GM13976 (cell line): ENCODE measurements at regions not wholly inside any gene's neighbourhood (a gene's known extent, or its start where the extent isn't known, plus 50 kb on each side); places are given as distances from the start of the nearest gene placed in this dataset.
"Not testable (repeated sequence)": the region's sequence is repeated elsewhere in the genome, so short reads cannot be mapped to it uniquely, and the experiment has no call there.

Experiments
- DNase-seq: peaks from one replicate; pipeline ENCODE4 v3.0.0; 2012; ENCODE audit warnings: low spot score
- in situ Hi-C: fragments of 300-500 bp; cut with MboI; formaldehyde crosslinking; loops from one replicate; pipeline ENCODE4 v1.12.0; 2022; ENCODE audit warnings: low sequenced_read_pairs, mixed read lengths, inconsistent platforms; ENCODE audit not compliant: unreplicated experiment
- TF ChIP-seq, protein P1 (sequence below): IDR thresholded peaks from 2 replicates; pipeline ENCODE4 v1.5.1; 2012; ENCODE audit warnings: borderline replicate concordance, mild to moderate bottlenecking; ENCODE audit not compliant: insufficient read depth; ENCODE audit errors: extremely low read depth, missing control alignments, control extremely low read depth

DNA sequence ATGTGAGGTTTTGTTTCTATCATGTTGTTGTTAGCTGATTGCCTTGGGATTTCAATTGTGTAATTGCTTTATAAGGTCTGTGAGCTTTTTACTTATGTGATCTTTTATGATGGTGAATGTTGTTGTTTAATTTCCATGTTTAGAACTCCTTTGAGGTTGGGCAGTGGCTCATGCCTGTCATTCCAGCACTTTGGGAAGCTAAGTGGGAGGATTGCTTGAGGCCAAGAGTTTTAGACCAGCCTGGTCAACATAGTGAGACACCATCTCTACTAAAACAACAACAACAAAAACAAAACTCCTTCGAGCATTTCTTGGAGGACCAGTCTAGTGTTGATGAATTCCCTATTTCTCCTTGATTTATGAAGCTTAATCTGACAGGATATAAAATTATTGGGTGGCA lies 102.1 kb upstream of the PMCH start:
- TF ChIP-seq, protein P1, sequence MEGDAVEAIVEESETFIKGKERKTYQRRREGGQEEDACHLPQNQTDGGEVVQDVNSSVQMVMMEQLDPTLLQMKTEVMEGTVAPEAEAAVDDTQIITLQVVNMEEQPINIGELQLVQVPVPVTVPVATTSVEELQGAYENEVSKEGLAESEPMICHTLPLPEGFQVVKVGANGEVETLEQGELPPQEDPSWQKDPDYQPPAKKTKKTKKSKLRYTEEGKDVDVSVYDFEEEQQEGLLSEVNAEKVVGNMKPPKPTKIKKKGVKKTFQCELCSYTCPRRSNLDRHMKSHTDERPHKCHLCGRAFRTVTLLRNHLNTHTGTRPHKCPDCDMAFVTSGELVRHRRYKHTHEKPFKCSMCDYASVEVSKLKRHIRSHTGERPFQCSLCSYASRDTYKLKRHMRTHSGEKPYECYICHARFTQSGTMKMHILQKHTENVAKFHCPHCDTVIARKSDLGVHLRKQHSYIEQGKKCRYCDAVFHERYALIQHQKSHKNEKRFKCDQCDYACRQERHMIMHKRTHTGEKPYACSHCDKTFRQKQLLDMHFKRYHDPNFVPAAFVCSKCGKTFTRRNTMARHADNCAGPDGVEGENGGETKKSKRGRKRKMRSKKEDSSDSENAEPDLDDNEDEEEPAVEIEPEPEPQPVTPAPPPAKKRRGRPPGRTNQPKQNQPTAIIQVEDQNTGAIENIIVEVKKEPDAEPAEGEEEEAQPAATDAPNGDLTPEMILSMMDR = no peak
- in situ Hi-C loops = no loop called here
- no peak for DNase-seq

DNA sequence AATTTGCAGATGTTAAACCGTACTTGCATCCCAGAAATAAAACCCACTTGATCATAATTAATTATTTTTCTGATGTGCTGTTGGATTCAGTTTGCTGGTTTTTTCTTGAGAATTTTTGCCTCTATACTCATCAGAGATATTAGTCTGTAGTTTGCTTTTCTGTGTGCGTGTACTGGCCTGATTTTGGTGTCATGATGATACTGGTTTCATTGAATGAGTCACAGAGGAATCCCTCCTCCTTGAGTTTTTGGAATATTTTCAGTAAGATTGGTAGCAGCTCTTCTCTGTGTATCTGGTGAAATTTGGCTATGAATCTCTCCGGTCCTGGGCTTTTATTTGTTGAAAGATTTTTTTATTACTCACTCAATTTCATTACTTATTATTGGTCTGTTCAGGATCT lies 100.4 kb upstream of the PMCH start:
- DNase-seq = no peak
- TF ChIP-seq, protein P1 = no peak
- in situ Hi-C loops = no loop called here

DNA sequence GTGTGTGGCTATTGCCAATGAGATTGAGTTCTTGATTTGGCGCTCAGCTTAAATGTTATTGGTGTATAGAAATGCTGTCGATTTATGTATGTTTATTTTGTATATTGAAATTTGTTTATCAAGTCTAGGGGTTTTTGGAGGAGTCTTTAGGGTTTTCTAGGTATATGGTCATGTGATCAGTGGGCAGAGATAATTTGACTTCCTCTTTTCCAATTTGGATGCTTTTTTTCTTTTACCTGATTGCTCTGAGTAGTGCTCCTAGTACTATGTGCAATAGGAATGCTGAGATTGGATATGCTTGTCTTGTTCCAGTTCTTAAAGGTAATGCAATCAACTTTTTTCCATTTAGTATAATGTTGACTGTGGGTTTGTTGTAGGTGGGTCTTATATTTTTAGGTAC lies 99.8 kb upstream of the PMCH start:
- no peak for DNase-seq
- in situ Hi-C loops = no loop called here

DNA sequence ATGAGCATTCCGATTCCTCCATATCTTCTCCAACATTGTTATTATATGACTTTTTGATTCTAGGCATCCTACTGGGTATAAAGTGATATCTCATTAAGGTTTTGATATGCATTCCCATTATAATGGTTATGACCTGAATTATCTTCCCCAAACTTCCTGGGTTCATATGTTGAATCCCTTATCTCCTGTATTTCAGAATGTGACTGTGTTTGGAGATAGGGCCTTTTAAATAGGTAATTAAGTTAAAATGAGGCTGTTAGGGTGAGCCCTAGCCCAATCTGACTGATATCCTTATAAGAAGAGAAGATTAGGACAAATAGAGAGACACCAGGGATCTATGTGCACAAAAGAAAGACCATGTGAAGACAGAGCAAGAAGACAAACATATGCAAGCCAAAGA lies 96.9 kb upstream of the PMCH start:
- no peak for DNase-seq
- TF ChIP-seq, protein P1 = no peak
- in situ Hi-C loops = no loop called here

More for the DNA sequence above, 99.8 kb upstream of the PMCH start:
- TF ChIP-seq, protein P1 = no peak

DNA sequence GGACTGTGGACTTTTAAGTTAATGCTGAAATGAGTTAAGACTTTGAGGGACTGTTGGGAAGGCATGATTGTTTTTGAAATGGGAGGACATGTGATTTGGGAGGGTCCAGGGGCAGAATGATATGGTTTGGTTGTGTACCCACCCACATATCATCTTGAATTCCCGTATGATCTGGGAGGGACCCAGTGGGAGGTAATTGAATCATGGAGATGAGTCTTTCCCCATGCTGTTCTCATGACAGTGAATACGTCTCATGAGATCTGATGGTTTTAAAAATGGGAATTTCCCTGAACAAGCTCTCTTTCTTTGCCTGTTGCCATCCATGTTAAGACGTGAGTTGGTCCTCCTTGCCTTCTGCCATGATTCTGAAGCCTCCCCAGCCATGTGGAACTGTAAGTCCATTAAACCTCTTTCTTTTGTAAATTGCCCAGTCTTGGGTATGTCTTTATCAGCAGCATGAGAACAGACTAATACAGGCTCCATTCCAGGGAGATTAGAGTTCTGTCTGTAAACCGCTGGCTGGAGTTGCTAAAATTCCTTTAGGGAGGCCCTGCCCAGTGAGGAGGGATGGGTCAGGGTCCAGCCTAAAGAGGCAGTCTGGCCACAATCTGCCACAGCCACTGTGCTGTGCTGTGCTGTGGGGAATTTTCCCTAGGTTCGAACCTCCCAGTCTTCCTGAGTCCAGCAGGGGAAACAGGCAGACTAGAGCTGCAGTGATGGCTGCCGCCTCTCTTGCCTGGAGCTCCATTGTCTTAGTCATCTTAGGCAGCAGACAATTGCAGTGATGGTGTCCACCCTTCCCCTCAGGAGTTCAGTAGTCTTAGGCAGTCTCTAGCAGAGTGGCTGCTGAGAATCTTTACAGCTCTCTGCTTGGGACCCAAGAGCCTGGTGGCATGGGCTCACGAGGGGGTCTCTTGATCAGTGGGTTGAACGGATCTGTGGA lies 94.1 kb upstream of the PMCH start:
- DNase-seq, in situ Hi-C loops: not testable (repeated sequence)

DNA sequence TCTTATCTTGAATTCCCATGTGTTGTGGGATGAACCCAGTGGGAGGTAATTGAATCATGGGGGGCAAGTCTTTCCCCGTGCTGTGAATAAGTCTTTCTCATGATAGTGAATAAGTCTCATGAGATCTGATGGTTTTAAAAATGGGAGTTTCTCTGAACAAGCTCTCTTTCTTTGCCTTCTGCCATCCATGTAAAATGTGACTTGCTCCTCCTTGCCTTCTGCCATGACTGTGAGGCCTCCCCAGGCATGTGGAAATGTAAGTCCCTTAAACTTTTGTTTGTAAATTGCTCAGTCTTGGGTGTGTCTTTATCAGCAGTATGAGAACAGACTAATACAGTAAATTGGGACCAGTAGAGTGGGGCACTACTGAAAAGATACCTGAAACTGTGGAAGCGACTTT lies 92.1 kb upstream of the PMCH start:
- in situ Hi-C loops, DNase-seq: not testable (repeated sequence)

DNA sequence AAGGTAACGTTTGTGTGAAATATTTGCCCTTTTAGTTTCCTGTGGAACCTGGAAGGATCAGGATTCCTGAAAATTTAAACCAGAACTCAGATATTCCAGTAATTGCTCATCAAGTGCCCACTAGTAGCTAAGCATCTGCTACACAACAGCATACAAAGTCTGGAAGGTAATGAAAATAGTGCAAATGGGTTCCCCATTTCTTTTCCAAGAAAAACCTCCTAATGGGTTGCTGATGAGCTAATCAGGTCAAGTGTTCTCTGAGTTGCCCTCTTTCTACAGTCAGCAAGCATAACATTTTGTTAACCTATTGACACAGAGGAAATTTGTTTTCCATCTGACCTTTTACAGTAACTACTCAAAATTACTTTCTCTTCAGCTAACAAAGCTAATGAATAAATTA lies 83.6 kb upstream of the PMCH start:
- TF ChIP-seq, protein P1 = no peak
- in situ Hi-C loops = no loop called here
- DNase-seq = no peak

DNA sequence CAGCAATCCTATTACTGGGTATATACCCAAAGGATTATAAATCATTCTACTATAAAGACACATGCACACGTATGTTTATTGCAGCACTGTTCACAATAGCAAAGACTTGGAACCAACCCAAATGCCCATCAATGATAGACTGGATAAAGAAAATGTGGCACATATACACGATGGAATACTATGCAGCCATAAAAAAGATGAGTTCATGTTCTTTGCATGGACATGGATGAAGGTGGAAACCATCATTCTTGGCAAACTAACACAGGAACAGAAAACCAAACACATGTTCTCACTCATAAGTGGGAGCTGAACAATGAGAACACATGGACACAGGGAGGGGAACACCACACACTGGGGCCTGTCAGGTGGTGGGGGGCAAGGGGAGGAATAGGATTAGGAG lies 58.1 kb upstream of the PMCH start:
- in situ Hi-C loops = not testable (repeated sequence)

DNA sequence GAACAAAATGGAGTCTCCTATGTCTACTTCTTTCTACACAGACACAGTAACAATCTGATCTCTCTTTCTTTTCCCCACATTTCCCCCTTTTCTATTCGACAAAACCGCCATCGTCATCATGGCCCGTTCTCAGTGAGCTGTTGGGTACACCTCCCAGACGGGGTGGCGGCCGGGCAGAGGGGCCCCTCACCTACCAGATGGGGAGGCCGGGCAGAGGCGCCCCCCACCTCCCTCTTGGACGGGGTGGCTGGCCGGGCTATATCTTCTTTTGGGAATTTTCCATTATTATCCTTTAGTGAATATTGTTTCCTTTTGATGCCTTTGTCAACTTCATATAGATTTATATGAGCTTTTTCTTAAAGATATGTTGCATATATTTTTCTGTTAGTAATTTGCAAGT lies 53.4 kb upstream of the PMCH start:
- DNase-seq, in situ Hi-C loops: not testable (repeated sequence)

More for the DNA sequence above, 58.1 kb upstream of the PMCH start:
- DNase-seq = not testable (repeated sequence)
